Superior temporal gyrus (tissue), 1 donor: ENCODE measurements at regions not wholly inside any gene's neighbourhood (a gene's known extent, or its start where the extent isn't known, plus 50 kb on each side); places are given as distances from the start of the nearest gene placed in this dataset.

Experiments used
- DNase-seq: peaks from one replicate; pipeline ENCODE4 v3.0.0-alpha.2; 2016; ENCODE audit errors: extremely low spot score

GRCh38 chr4:100804576-100805360 is 286.9 kb upstream of the EMCN start:
- no peak for DNase-seq

- DNase-seq = no peak
Measured at GRCh38 chr4:100803751-100804150, 285.9 kb upstream of the EMCN start.

- DNase-seq = no peak
Measured at GRCh38 chr4:100799761-100800539, 282.1 kb upstream of the EMCN start.

GRCh38 chr4:100797791-100798190 is 280.0 kb upstream of the EMCN start:
- no peak for DNase-seq

GRCh38 chr4:100797356-100797755 is 279.5 kb upstream of the EMCN start:
- no peak for DNase-seq

- DNase-seq = no peak
Measured at GRCh38 chr4:100796332-100796731, 278.5 kb upstream of the EMCN start.

- DNase-seq = no peak
Measured at GRCh38 chr4:100795581-100795980, 277.8 kb upstream of the EMCN start.

- DNase-seq = no peak
Measured at GRCh38 chr4:100790836-100791615, 273.2 kb upstream of the EMCN start.

GRCh38 chr4:100789991-100790390 is 272.2 kb upstream of the EMCN start:
- DNase-seq = no peak

GRCh38 chr4:100786481-100786880 is 268.7 kb upstream of the EMCN start:
- no peak for DNase-seq

GRCh38 chr4:100782356-100782755 is 264.5 kb upstream of the EMCN start:
- DNase-seq = no peak

- no peak for DNase-seq
Measured at GRCh38 chr4:100781435-100781834, 263.6 kb upstream of the EMCN start.

- DNase-seq = no peak
Measured at GRCh38 chr4:100780126-100780525, 262.3 kb upstream of the EMCN start.

GRCh38 chr4:100778431-100778830 is 260.6 kb upstream of the EMCN start:
- DNase-seq = no peak

- no peak for DNase-seq
Measured at GRCh38 chr4:100762738-100763137, 244.9 kb upstream of the EMCN start.

GRCh38 chr4:100754751-100755150 is 236.9 kb upstream of the EMCN start:
- DNase-seq = no peak

GRCh38 chr4:100746141-100746739 is 228.4 kb upstream of the EMCN start:
- DNase-seq = no peak

- no peak for DNase-seq
Measured at GRCh38 chr4:100742045-100742444, 224.2 kb upstream of the EMCN start.

- DNase-seq = no peak
Measured at GRCh38 chr4:100739426-100739825, 221.6 kb upstream of the EMCN start.

GRCh38 chr4:100738196-100739165 is 220.7 kb upstream of the EMCN start:
- no peak for DNase-seq
